Mesenchymal stem cell (in vitro differentiated cells and primary cell): ENCODE measurements at regions not wholly inside any gene's neighbourhood (a gene's known extent, or its start where the extent isn't known, plus 50 kb on each side); places are given as distances from the start of the nearest gene placed in this dataset.

Experiments
- DNase-seq: peaks from one replicate; pipeline ENCODE4 v3.0.0-alpha.2; 2013
- H2AFZ ChIP-seq: one replicate; pipeline ENCODE4 v1.6.1; 2013; ENCODE audit warnings: low read depth, mild to moderate bottlenecking, control low read depth, inconsistent platforms, low read length, moderate library complexity
- H2AK5ac ChIP-seq: 2 replicates; pipeline ENCODE4 v1.6.1; 2013; ENCODE audit warnings: low read length, moderate library complexity, mild to moderate bottlenecking, inconsistent platforms; ENCODE audit not compliant: severe bottlenecking
- H2BK120ac ChIP-seq: one replicate; pipeline ENCODE4 v1.6.1; 2013; ENCODE audit warnings: low read depth, mild to moderate bottlenecking, inconsistent platforms, low read length, moderate library complexity
- H2BK12ac ChIP-seq, 2 experiments: one replicate each; pipeline ENCODE4 v1.6.1; 2013; ENCODE audit warnings: inconsistent platforms in 2 of 2, low read length in 2 of 2, mild to moderate bottlenecking in 2 of 2, moderate library complexity in 2 of 2, control low read depth in 1 of 2
- H2BK15ac ChIP-seq: one replicate; pipeline ENCODE4 v1.6.1; 2013; ENCODE audit warnings: mild to moderate bottlenecking, low read depth, inconsistent platforms; ENCODE audit not compliant: poor library complexity, severe bottlenecking
- H2BK5ac ChIP-seq: 2 replicates; pipeline ENCODE4 v1.6.1; 2013; ENCODE audit warnings: low read depth, mild to moderate bottlenecking, low read length, control low read depth, inconsistent platforms; ENCODE audit not compliant: poor library complexity, severe bottlenecking
- H3K14ac ChIP-seq, 2 experiments: one replicate each; pipeline ENCODE4 v1.6.1; 2013; ENCODE audit warnings: inconsistent platforms in 2 of 2, low read length in 2 of 2, control low read depth in 1 of 2, mild to moderate bottlenecking in 1 of 2, moderate library complexity in 1 of 2
- H3K18ac ChIP-seq, 2 experiments: one replicate each; pipeline ENCODE4 v1.6.1; 2013; ENCODE audit warnings: inconsistent platforms in 2 of 2, low read length in 2 of 2, control low read depth in 1 of 2, low read depth in 1 of 2, mild to moderate bottlenecking in 1 of 2
- H3K23ac ChIP-seq, 2 experiments: one replicate each; pipeline ENCODE4 v1.6.1; 2013; ENCODE audit warnings: inconsistent platforms in 2 of 2, low read length in 2 of 2, mild to moderate bottlenecking in 2 of 2, moderate library complexity in 2 of 2, control low read depth in 1 of 2
- H3K27ac ChIP-seq: 2 replicates; pipeline ENCODE4 v1.5.1; 2013; ENCODE audit warnings: mild to moderate bottlenecking, moderate library complexity, low read length, control low read depth, inconsistent platforms; ENCODE audit not compliant: poor library complexity, severe bottlenecking
- H3K27me3 ChIP-seq, 2 experiments: 2 replicates each; pipeline versions ENCODE4 v1.6.1 to v1.7.0; 2013; ENCODE audit warnings: low read length in 2 of 2, mild to moderate bottlenecking in 2 of 2, moderate library complexity in 2 of 2, control low read depth in 1 of 2, inconsistent platforms in 1 of 2; ENCODE audit not compliant: control insufficient read depth in 1 of 2, insufficient read depth in 1 of 2
- H3K36me3 ChIP-seq, 2 experiments: 2 replicates each; pipeline versions ENCODE4 v1.6.1 to v1.7.0; 2013; ENCODE audit warnings: low read length in 2 of 2, control low read depth in 1 of 2, inconsistent platforms in 1 of 2, low read depth in 1 of 2, mild to moderate bottlenecking in 1 of 2; ENCODE audit not compliant: insufficient read depth in 2 of 2, control insufficient read depth in 1 of 2
- H3K4ac ChIP-seq, 2 experiments: one replicate each; pipeline ENCODE4 v1.6.1; 2013; ENCODE audit warnings: inconsistent platforms in 2 of 2, low read length in 2 of 2, mild to moderate bottlenecking in 2 of 2, moderate library complexity in 2 of 2, control low read depth in 1 of 2, low read depth in 1 of 2
- H3K4me1 ChIP-seq: 2 replicates; pipeline ENCODE4 v1.6.1; 2013; ENCODE audit warnings: low read depth, low read length, control low read depth; ENCODE audit not compliant: control insufficient read depth, insufficient read depth
- H3K4me2 ChIP-seq: 2 replicates; pipeline ENCODE4 v1.6.1; 2013; ENCODE audit warnings: low read length, mild to moderate bottlenecking, inconsistent platforms; ENCODE audit not compliant: poor library complexity, severe bottlenecking
- H3K4me3 ChIP-seq, 2 experiments: 2 replicates each; pipeline versions ENCODE4 v1.5.1 to v1.7.0; 2013; ENCODE audit warnings: low read length in 2 of 2, mild to moderate bottlenecking in 2 of 2, control low read depth in 1 of 2, low read depth in 1 of 2; ENCODE audit not compliant: insufficient read depth in 1 of 2
- H3K79me1 ChIP-seq: replicated peaks from 2 replicates; pipeline ENCODE4 v1.6.1; 2013; ENCODE audit warnings: mild to moderate bottlenecking, control low read depth, low read length, inconsistent platforms; ENCODE audit not compliant: poor library complexity, severe bottlenecking
- H3K9ac ChIP-seq: 2 replicates; pipeline ENCODE4 v1.7.0; 2013; ENCODE audit warnings: mild to moderate bottlenecking, low read length, moderate library complexity
- H3K9me3 ChIP-seq: 2 replicates; pipeline ENCODE4 v1.7.0; 2013; ENCODE audit warnings: mild to moderate bottlenecking, low read length; ENCODE audit not compliant: control insufficient read depth
- H4K8ac ChIP-seq: one replicate; pipeline ENCODE4 v1.6.1; 2013; ENCODE audit warnings: inconsistent platforms, mild to moderate bottlenecking, low read length, moderate library complexity
- H4K91ac ChIP-seq: one replicate; pipeline ENCODE4 v1.6.1; 2013; ENCODE audit warnings: mild to moderate bottlenecking, low read length, inconsistent platforms
- WGBS: methylation state at CpG from one replicate; pipeline ENCODE4 v1.1.7; 2013; ENCODE audit warnings: mixed read lengths; 5-methylcytosine and 5-hydroxymethylcytosine counted together

GRCh38 chr14:104315169-104315568, 176.8 kb downstream of the KIF26A start:
- H3K4me2 ChIP-seq: no peak overlapping the region
- no peak overlapping the region for H2BK120ac ChIP-seq
- H3K36me3 ChIP-seq: no peaks in the 10 kb centered on the region
- H3K79me1 ChIP-seq: no peaks in the 10 kb centered on the region
- H3K23ac ChIP-seq: no peak overlapping the region
- H3K27me3 ChIP-seq: no peaks in the 10 kb centered on the region
- H3K9me3 ChIP-seq: no peaks in the 10 kb centered on the region
- no peak overlapping the region for H3K4ac ChIP-seq
- no peak overlapping the region for H3K9ac ChIP-seq
- no peak overlapping the region for H4K91ac ChIP-seq
- H4K8ac ChIP-seq: no peak overlapping the region
- H3K14ac ChIP-seq: no peak overlapping the region
- 82% methylated on average over 14 of the region's 14 CpGs for WGBS
- no peak overlapping the region for H3K27ac ChIP-seq
- H2BK12ac ChIP-seq: no peak overlapping the region
- no peak overlapping the region for H2BK15ac ChIP-seq
- no peak overlapping the region for H2AFZ ChIP-seq
- H2BK5ac ChIP-seq: no peak overlapping the region
- DNase-seq: no peak
- no peak overlapping the region for H3K4me3 ChIP-seq
- no peak overlapping the region for H3K18ac ChIP-seq
- peaks cover 2% of the 10 kb centered on the region for H3K4me1 ChIP-seq
- no peak overlapping the region for H2AK5ac ChIP-seq

- no peak overlapping the region for H2BK5ac ChIP-seq
- H3K27me3 ChIP-seq: no peaks in the 10 kb centered on the region
- no peak overlapping the region for H3K18ac ChIP-seq
- no peak overlapping the region for H3K23ac ChIP-seq
- no peak overlapping the region for H3K27ac ChIP-seq
- H2BK12ac ChIP-seq: no peak overlapping the region
- H3K4me1 ChIP-seq: peaks cover under 1% of the 10 kb centered on the region
- H3K14ac ChIP-seq: no peak overlapping the region
- WGBS: 70% methylated on average over 1 of the region's 2 CpGs
- no peak overlapping the region for H3K4ac ChIP-seq
- no peak for DNase-seq
- H2BK120ac ChIP-seq: no peak overlapping the region
- H3K4me3 ChIP-seq: no peak overlapping the region
- no peaks in the 10 kb centered on the region for H3K79me1 ChIP-seq
- no peak overlapping the region for H3K4me2 ChIP-seq
- no peak overlapping the region for H2AK5ac ChIP-seq
- no peaks in the 10 kb centered on the region for H3K9me3 ChIP-seq
- H4K91ac ChIP-seq: no peak overlapping the region
- no peak overlapping the region for H2AFZ ChIP-seq
- no peaks in the 10 kb centered on the region for H3K36me3 ChIP-seq
- H3K9ac ChIP-seq: no peak overlapping the region
- no peak overlapping the region for H2BK15ac ChIP-seq
- no peak overlapping the region for H4K8ac ChIP-seq
Observed at GRCh38 chr14:104315625-104316024, 177.2 kb downstream of the KIF26A start.

GRCh38 chr14:104316121-104316722, 177.8 kb downstream of the KIF26A start:
- Histone ChIP-seq H2AK5ac (no peak overlapping the region), H3K14ac (no peak overlapping the region), H3K4me1 (no peaks in the 10 kb centered on the region), H2BK15ac (no peak overlapping the region), H3K27me3 (peaks cover 0 to 3% of the 10 kb centered on the region in 2 experiments), H4K8ac (no peak overlapping the region), H3K18ac (no peak overlapping the region), H3K4me2 (no peak overlapping the region), H3K36me3 (no peaks in the 10 kb centered on the region), H2BK5ac (no peak overlapping the region), H3K27ac (no peak overlapping the region), H3K4ac (no peak overlapping the region), H4K91ac (no peak overlapping the region), H2BK12ac (no peak overlapping the region), H3K23ac (no peak overlapping the region), H3K4me3 (no peak overlapping the region), H3K9me3 (no peaks in the 10 kb centered on the region), H2AFZ (no peak overlapping the region), H3K79me1 (no peaks in the 10 kb centered on the region), H3K9ac (no peak overlapping the region), H2BK120ac (no peak overlapping the region)
- WGBS: 88% methylated on average over 20 of the region's 20 CpGs
- no peak for DNase-seq

GRCh38 chr14:104316723-104317491, 178.5 kb downstream of the KIF26A start:
- DNase-seq: no peak
- WGBS: 79% methylated on average over 12 of the region's 12 CpGs

More at GRCh38 chr14:104316723-104317491, 178.5 kb downstream of the KIF26A start:
- Histone ChIP-seq H2AFZ (no peak overlapping the region), H4K91ac (no peak overlapping the region), H3K9ac (no peak overlapping the region), H3K4me1 (no peaks in the 10 kb centered on the region), H2BK15ac (no peak overlapping the region), H3K79me1 (no peaks in the 10 kb centered on the region), H3K27me3 (peaks cover 0 to 3% of the 10 kb centered on the region in 2 experiments), H2BK120ac (no peak overlapping the region), H3K18ac (no peak overlapping the region), H2BK5ac (no peak overlapping the region), H3K4ac (no peak overlapping the region), H2AK5ac (no peak overlapping the region), H3K9me3 (no peaks in the 10 kb centered on the region), H3K4me3 (no peak overlapping the region), H3K23ac (no peak overlapping the region), H3K27ac (no peak overlapping the region), H4K8ac (no peak overlapping the region), H3K14ac (no peak overlapping the region), H2BK12ac (no peak overlapping the region), H3K4me2 (no peak overlapping the region), H3K36me3 (no peaks in the 10 kb centered on the region)
